HG02588 (cell line): ENCODE measurements at regions not wholly inside any gene's neighbourhood (a gene's known extent, or its start where the extent isn't known, plus 50 kb on each side); places are given as distances from the start of the nearest gene placed in this dataset.
"Not testable (repeated sequence)": the region's sequence is repeated elsewhere in the genome, so short reads cannot be mapped to it uniquely, and the experiment has no call there.

Source experiments
- ATAC-seq: cut with Tn5 transposase; IDR thresholded peaks from one replicate; pipeline ENCODE4 v1.9.1; 2021; ENCODE audit warnings: mild to moderate bottlenecking, moderate library complexity; ENCODE audit not compliant: unreplicated experiment

- ATAC-seq: no peak
Measured at GRCh38 chr10:26621243-26621888, 76.1 kb upstream of the PDSS1 start.

- peak; percentile 55 for ATAC-seq
Measured at GRCh38 chr10:26621889-26622711, 75.4 kb upstream of the PDSS1 start.

DNA sequence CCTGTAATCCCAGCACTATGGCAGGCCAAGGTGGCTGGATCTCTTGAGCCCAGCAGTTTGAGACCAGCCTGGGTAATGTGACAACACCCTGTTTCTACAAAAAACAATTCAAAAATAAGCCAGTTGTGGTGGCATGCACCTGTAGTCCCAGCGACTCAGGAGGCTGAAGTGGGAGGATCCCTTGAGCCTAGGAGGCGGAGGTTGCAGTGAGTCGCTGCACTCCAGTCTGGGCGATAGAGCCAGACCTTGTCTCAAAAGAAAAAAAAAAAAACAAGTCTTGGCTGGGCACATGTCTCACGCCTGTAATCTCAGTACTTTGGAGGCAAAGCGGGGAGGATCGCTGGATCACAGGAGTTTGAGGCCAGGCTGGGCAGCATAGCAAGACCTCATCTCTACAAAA, 74.6 kb upstream of the PDSS1 start:
- ATAC-seq: no peak

- no peak for ATAC-seq
Measured at GRCh38 chr10:26624006-26624405, 73.5 kb upstream of the PDSS1 start.

DNA sequence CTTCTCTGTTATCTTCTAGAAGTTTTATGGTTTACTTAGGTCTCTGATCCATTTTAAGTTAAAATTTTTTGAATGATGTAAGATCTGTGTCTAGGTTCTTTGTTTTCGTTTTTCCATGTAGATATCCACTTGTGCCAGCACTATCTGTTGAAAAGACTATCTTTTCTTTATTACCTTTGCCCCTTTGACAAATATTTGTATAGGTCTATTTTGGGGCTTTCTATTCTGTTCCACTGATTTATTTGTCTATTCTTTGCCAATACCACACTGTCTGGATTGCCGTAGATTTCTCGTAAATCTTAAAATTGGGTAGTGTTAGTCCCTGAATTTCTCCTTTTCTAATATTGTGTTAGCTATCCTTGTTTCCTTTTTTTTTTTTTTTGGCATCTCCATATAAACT, 71.4 kb upstream of the PDSS1 start:
- ATAC-seq: no peak

DNA sequence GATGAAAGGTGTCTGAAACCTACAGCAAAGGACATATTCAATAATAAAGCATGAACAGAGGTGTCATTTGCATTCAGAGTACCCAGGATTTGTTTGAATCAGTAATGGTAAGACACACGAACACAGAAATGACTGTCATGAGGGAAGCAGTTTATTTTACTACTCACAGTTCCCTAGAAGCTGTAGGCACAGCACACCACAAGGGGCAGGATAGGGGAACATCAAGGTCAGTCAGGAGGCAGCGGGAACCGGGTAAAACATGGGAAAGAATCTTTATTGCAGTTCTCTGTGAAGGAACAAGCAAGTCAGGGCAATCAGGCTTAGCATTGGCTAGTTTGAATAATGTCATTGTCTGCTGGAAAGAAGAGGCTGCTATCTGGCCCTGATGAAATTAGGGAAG, 70.2 kb upstream of the PDSS1 start:
- no peak for ATAC-seq

DNA sequence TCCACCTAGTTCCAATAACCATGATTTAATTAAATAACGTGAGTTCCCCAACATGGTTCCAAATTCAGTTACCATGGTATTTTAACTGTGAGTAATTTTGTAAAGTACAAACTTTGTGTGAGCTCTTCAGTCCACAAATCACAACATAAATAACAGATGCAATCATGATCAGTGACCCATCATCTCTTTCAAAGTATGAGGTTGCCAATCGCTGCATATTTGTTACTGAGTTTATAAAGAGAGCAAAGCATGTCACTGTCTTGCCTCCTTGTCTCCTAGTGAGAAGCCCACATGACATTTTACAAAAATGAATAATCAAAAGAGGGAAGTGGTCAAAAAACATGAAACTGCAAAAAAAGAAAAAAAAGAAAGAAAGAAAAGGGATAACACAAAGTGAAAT, 69.1 kb upstream of the PDSS1 start:
- no peak for ATAC-seq

DNA sequence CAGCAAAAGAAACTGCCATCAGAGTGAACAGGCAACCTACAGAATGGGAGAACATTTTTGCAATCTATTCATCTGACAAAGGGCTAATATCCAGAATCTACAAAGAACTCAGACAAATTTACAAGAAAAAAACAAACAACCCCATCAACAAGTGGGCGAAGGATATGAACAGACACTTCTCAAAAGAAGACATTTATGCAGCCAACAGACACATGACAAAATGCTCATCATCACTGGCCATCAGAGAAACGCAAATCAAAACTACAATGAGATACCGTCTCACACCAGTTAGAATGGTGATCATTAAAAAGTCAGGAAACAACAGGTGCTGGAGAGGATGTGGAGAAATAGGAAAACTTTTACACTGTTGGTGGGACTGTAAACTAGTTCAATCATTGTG, 65.3 kb upstream of the PDSS1 start:
- not testable (repeated sequence) for ATAC-seq

- ATAC-seq: not testable (repeated sequence)
Measured at GRCh38 chr10:26634111-26634510, 63.4 kb upstream of the PDSS1 start.

GRCh38 chr10:26637521-26638275, 59.8 kb upstream of the PDSS1 start:
- no peak for ATAC-seq

DNA sequence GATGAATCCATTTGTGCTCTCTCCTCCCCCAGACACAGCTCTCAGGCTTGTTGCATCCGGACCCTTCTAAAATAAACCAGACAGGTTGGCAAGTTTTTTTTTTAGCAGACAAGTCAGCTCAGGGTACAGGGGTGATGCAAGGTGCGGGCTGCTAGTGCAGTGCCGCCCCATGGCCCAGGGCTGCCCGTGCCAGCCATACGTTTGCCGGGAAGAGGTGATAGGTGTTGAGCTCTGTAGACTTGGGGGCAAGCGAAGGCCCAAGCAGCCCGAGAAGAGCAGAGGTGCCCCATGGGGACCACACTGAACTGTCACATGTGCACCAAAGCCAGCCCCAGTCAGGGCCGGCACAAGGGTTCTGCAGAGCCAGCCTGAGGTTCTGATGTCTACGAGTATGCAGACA, 57.1 kb upstream of the PDSS1 start:
- no peak for ATAC-seq

DNA sequence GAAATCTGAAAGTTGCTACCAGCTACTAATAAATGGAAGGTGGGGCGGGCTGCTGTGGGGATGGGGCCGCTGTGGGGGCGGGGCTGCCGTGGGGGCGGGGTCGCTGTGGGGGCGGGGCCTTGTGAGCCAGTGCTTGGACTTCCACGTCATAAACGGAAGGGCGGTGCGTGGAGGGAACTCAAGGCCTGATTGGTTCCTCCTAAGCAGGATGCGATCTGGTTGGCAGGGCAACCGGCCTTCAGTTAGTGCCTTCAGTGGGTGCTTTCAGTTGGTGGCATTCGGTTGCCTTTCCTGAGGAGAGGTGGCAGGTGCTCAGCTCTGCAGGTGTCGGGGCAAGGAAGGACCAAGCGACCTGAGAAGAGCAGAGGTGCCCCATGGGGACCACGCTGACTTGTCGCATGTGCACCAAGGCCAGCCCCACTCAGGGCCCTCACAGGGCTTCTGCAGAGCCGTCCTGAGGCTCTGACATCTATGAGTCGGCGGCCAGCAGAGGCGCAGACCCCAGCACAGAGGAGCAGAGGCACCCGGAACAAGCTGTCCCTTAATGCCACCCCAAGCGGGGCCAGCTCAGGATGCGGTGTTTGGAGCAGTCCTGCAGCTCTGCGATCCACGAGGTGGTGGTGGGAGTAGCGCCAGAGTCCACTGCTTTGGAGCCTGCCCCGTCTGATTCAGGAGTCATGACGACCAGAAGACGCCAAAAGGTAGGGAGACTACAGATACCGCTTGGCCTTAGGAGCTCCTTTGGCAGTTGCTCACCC, 54.4 kb upstream of the PDSS1 start:
- ATAC-seq: no peak

DNA sequence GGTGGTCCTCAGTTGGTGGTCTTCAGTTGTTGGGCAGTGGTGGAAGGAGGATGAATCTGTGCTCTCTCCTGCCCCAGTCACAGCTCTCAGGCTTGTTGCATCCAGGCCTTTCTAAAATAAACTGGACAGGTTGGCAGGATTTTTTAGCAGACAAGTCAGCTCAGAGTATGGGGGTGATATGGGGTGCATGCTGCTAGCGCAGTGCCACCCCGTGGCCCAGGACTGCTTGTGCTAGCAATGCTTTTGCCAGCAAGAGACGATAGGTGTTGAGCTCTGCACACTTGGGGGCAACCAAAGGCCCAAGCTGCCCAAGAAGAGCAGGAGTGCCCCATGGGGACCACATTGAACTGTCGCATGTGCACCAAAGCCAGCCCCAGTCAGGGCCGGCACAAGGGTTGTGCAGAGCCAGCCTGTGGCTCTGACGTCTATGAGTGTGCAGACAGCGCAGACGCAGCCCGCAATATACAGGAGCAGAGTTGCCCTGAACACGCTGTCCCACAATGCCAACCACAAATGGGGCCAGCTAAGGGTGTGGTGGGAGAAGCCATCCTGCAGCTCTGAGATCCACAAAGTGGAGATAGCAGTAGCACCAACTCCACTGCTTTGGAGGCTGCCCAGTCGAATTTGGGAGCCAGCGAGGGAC, 49.8 kb upstream of the PDSS1 start:
- no peak for ATAC-seq
